GM21576 (cell line): ENCODE measurements at regions not wholly inside any gene's neighbourhood (a gene's known extent, or its start where the extent isn't known, plus 50 kb on each side); places are given as distances from the start of the nearest gene placed in this dataset.
"Not testable (repeated sequence)": the region's sequence is repeated elsewhere in the genome, so short reads cannot be mapped to it uniquely, and the experiment has no call there.

ENCODE experiments used
- ATAC-seq: cut with Tn5 transposase; IDR thresholded peaks from one replicate; pipeline ENCODE4 v1.9.1; 2021; ENCODE audit warnings: mild to moderate bottlenecking, moderate library complexity; ENCODE audit not compliant: unreplicated experiment

DNA sequence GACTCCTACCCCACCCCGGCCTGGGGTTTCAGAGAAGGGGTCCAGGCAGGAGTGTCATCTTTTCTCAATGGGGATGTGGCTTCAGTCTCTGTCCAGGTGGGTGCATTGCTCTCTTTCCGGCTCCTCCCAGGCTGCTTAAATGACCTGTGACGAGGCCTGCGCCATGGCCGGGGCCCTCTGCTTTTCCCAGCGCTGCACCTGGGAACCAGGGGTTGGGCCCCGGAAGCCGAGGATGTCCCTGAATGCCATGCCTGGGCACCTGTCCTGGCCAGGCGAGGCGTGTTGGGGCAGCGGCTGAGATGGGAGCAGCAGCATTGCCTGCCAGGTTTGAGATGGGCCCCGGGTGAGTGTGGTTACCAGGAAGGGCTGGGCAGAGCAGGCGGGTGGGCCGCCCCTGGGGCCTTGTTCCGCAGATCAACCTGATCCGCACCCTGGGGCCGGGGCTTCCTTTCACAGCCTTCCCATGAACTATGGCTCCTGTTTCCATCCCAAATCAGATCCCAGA, 147.4 kb downstream of the SEC14L1 start:
- ATAC-seq, result no peak

DNA sequence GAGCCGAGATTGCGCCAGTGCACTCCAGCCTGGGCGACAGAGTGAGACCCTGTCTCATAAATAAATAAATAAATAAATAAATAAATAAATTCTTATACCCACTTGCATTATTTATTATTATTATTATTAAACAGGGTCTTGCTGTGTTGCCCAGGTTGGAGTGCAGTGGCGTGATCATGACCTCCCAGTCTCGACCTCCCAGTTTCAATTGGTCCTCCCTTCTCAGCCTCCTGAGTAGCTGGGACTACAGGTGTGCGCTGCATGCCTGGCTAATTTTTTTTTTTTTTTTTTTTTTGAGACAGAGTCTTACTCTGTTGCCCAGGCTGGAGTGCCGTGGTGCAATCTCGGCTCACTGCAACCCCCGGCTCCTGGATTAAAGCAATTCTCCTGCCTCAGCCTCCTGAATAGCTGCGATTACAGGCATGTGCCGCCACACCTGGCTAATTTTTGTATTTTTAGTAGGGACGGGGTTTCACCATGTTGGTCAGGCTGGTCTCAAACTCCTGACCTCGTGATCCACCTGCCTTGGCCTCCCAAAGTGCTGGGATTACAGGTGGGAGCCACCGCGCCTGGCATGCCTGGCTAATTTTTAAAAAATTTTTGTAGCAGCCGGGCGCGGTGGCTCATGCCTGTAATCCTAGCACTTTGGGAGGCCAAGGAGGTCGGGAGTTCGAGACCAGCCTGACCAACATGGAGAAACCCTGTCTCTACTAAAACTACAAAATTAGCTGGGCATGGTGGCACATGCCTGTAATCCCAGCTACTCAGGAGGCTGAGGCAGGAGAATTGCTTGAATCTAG, 150.2 kb downstream of the SEC14L1 start:
- not testable (repeated sequence) for ATAC-seq

DNA sequence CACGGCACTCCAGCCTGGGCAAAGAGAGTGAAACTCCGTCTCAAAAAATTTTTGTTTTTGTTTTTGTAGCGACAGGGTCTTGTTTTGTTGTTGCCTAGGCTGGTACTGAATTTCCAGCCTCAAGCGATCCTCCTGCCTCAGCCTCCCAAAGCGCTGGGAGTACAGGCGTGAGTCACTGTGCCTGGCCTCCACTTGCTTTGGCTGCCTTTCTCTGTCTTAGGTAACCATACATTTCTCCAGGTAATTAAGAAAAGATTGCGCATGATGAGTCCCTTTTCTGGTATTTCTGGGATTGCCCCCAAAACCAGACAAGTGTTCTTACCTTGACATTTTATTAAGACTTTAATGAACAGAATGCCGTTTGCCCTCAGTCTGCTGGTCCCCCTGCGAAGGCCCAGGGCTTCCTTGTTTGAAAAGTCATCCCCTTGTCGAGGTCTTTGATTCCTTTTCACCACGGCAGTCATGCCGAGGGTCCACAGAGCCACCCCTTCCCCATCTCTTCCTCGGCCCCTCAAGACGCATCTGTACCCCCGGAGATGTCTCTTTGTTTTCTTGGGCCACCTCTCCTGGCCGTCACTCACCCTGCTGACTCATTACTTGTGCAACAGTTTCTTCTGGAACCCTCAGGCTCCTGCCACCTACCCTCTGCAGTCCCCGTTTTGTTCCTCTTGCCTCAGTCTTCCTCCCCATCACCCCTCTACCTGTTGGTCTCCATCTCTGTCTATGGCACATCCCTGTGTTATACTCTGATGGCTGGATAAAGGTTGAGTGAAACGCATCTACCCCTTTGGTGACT, 151.0 kb downstream of the SEC14L1 start:
- no peak for ATAC-seq

DNA sequence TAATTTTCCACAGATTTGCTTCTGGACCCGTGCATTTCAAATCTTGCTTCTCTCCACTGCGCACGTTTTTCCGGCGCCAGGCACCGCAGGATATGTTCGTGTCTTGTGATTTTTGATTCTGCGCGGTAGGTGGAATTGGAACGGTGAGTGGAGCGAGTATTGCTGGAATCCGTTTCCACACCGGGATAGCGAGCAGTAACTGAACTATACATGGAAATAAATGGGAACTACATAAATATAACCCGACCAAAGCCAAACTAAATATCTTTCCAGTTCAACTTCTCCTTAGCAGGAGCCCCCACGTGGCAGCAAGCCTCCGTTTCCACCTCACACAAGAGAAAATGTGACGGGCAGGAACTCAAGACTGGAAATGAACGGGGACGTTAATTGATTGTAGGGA, 154.0 kb downstream of the SEC14L1 start:
- no peak for ATAC-seq

DNA sequence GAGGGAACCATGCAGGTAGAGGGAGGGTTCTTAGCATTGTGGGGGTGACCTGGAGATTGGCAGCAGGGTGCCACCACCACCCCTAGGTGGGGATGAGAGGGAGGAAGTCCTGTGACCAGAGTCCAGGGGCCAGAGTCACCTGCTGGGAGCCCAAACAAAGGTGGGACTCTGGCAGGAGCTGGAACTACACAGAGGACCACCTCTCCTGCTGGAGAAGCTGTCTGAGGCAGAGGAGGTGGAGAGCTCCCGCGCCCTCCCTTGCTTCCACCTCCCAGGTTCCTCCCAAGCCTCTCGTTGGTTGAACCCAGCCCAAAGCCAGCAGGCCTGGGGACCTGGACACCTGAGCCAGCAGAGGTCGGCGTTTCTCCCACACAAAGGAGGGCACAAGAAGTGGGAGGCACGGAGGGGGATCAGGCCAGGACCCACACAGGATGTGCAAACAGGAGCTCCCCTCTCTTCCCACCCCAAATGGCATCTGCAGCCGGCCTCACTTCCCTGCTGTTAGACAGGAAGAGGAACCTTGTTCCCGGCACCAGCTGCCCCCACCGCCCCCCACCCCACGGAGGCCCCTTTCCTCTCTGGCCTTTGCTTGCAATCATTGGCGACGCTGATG, 154.6 kb downstream of the SEC14L1 start:
- ATAC-seq, result no peak

DNA sequence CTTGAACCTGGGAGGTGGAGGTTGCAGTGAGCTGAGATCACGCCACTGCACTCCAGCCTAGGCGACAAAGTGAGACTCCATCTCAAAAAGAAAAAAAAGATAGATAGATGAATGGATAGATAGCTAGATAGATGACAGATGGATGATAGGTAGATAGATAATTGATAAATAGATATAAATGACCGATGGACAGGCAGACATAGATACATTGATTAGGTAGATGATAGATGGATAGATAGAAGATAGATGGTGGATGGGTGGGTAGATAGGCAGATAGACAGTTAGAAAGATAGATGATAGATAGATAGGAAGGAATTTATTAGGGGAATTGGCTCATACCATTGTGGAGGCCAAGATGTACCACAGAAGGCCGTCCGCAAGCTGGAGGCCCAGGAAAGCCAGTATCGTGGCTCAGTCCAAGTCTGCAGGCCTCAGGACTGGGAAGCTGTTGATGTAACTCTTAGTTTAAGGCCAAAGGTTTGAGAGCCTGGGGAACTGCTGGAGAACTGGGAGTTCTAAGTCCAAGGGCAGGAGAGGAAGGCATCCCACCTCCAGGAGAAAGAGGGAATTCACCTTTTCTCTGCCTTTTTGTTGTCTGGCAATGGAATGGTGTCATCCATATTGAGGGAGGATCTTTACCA, 156.1 kb downstream of the SEC14L1 start:
- ATAC-seq, result no peak

DNA sequence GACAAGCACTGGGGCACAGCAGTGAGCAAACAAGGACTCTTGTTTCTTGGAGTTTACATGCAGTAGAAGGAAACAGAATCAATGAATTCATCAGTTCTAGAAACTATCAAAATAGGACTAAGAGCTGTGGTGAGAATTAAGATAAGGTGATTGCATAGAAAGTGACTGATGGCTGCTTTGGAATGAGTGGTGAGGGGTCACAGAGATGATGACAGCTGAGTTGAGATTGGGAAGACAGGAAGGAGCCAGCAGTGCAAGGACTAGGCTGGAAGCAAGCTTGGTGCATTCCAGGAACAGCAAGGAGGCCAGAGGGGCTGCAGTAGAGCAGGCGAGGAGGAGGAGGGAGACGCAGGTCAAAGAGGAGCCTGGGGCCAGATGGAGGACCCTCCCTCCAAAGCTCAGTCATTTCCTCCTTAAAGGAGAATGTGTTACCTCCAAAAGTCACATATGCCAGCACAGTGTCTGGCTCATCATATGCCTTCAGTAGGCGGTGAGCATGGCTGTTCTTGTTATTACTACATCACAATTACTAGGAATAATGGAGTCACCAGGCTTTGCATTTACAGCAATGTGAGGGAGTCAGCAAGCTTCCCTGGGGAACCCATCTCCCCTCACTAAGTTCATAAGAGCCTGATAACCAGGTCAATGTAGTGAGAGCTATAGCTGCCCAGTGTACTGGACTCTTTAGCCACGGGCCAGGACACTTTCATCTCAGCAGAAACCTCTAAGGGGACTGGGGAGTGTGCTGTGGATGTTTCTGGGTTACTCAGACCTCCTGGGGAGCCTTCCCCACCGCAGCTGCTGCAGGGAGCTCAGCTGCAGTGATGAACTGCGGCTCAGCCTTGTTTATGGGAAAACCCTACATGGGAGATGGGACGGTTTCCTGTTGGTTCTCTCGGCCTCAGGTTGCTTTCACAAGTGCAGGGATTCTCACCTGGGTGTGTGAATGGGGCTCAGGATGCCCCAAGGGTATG, 157.2 kb downstream of the SEC14L1 start:
- no peak for ATAC-seq

DNA sequence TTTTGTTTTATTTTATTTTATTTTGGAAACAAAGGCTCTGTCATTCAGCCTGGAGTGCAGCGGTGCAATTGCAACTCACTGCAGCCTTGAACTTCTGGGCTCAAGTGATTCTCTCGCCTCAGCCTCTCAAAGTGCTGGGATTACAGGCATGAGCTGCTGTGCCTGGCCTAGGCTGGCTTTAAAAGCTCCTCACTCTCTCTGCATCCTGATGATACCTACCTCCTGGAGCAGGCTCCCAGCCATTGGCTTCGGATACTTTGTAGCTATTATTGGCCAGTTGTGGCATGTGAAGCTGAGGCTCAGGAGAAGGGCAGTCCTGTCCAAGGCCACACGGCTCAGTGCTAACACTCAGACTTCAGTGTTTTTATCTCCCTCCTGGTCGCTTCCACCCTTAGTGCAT, 158.0 kb downstream of the SEC14L1 start:
- ATAC-seq, result no peak

DNA sequence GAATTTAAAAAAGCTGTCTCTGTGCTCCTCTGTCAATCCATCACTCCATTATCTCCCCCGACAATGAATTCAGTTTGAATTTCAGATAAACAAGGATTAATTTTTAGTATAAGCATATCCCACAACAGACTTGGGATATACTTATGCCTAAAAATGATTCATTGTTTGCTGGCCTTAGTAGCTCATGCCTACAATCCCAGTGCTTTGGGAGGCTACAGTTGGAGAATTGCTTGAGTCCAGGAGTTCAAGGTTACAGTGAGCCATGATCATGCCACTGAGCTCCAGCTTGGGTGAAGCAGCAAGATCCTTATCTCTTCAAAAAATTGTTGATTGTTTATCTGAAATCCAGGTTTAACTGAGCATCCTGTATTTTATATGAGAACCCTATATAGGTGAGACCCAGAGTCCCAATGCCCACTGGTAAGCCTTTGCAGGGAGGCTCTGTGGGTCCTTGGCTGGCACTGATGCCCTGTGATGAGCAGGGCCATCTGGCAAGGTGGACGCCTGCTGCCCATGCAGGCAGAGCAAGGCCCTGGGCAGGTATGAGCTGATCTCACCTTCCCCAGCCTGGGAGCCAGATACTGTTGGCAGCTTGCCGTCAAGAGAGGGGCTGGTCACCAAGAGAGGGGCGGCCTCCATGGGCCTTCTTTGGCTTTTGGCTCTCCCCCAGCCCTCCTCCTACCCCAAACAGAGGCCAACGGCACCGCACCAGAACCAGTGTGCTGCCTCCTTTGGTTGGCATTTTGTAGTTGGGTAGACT, 158.7 kb downstream of the SEC14L1 start:
- no peak for ATAC-seq

DNA sequence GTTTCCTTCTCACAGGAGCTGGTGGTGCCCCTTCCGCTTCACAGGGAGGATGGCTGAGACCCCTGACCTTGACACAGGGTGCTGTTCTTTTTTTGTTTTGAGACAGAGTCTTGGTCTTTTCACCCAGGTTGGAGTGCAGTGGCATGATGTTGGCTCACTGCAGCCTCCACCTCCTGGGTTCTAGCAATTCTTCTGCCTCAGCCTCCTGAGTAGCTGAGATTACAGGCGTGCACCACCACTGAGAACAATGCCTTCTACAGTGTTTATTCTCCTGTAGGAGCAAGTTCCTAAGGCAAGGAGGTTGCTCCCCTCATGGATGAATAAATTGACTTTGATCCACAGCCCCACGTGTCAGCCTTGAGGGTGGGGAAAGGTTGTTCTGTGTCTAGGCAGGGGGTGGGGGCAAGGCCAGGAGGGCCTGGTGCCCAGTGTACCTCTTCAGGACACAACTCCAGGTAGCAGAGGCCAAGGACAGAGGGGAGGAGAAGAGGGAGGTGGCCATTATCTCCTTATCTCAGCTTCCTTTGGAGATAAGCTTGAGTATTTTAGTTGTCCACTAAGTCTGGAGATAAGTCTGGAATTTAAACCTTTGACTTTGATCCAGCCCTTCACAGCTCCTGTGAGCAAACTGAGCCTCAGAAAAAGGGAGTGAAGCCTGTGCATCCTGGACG, 159.4 kb downstream of the SEC14L1 start:
- no peak for ATAC-seq

DNA sequence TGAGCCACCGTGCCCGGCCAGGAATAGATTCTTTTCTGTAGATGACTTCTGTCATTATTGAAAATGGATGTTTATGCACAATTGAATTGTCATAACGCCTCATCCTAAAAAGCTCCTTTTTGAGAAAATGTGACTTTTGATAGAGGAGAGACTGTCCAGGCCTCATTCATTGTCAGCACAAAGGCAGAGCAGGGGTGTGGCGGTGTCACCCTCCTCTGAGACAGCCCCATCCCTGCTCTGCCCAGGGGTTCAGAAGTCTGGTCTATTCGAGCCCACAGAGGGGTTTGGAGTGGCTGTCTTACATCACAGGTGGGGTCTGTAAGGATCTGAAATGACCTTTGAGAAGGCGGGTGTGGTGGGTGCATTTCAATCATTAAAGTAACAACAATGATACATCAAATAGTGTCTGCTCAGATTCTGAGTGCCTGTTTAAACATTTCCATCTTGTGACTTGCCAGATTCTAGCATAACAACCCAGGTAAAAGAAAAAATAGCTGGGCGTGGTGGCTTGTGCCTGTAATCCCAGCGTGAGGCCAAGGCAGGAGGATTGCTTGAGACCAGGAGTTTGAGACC, 161.0 kb downstream of the SEC14L1 start:
- no peak for ATAC-seq

DNA sequence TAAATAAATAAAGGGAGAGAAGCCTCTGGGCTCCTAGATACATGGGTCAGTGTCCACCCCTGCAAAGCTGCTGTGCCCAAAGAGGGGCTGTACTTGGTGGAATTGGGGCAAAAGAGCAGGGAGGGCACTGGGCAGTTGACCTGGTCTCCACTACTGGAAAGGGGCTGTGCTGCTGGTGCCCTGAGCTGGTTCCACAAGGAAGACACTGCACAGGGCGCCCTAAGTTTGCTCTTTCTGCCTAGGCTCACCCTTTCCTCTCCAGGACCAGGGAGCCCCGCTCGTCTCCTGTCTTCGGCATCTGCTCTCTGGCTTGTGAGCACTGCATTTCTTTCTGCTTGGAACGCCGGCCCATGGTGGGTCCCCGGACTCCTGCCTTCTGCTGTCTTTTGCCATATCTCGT, 161.9 kb downstream of the SEC14L1 start:
- ATAC-seq, result no peak

DNA sequence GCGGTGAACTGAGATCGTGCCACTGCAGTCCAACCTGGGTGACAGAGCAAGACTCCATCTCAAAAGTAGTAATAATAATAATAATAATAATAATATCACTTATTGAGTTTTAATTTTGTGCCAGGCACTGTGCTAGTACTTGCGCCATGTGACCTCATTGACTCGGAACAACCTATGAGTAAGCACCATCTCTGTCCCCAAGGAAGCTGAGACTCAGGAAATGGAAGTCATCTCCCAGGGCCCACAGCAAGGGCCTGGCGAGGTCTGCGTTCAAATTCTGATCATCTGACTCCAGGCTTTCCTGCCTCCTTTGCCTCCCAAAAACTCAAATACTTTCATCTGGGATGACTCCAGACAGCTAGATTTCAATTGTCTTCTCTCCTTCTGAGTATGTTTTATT, 162.9 kb downstream of the SEC14L1 start:
- no peak for ATAC-seq

DNA sequence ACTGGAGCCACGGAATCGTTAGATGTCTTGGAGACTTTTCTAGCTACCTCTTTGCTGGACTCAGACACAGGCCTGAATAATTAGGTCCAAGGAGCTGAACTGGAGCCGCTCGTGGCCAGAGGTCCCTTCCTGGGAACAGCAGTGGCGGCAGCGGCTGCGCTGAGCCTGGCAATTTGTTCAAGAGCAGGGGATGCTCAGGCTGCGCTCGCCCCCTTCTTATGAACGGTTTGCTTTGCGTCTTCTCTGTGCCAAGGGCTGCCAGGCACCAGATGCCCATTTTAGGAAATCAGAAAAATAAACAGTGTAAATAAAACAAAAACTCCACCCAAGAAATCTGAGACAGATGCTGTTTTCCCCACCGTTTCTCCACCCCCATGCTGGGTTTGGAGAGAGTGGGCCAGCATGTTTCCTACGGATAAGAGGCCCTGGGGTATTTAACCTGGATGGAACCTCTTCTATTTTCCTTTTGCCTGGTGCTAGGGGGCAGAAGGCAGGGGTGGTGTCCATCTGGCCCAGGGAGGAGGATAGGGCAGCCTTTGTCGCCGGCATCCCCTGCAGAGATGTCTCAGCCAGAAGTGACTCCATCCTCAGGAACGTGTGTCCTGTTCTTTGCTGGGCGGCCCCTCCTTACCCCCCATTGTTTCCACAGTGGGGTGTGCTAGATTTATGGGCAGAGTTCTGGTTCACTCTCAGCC, 163.4 kb downstream of the SEC14L1 start:
- no peak for ATAC-seq

DNA sequence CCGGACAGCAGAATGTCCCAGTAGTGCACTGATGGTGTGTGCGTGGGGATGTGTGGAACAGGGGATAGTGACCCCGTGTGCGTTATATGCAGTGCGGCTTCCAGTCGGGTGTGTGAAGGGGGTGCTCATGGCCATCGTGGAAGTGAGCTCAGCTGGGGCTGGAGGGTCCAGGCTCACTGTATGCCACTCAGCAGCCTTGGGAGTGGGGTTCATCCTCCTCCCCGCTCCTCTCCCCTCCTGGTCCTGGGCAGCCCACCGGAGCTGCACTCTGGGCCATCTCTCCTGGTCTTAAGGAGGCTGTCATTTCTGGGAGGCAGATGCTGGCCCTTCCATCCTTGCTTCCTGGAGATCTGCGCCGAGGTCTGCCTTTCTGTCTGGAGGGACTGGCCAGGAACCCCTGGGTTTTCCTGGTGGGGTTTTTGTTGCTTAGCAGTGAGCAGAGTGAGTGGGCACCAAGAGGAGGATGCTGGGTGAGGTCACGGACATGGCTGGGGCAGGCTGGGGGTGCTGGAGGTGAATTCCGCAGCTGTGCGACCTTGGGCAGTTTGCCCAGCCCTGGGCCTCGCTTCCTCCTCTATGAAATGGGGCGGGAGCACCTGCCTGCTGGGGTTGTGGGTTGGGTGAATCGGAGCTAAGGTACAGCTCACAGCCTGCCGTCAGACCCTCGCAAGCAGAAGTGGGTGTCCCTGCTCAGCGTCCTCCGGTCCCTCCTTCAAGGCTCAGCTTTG, 164.1 kb downstream of the SEC14L1 start:
- no peak for ATAC-seq

DNA sequence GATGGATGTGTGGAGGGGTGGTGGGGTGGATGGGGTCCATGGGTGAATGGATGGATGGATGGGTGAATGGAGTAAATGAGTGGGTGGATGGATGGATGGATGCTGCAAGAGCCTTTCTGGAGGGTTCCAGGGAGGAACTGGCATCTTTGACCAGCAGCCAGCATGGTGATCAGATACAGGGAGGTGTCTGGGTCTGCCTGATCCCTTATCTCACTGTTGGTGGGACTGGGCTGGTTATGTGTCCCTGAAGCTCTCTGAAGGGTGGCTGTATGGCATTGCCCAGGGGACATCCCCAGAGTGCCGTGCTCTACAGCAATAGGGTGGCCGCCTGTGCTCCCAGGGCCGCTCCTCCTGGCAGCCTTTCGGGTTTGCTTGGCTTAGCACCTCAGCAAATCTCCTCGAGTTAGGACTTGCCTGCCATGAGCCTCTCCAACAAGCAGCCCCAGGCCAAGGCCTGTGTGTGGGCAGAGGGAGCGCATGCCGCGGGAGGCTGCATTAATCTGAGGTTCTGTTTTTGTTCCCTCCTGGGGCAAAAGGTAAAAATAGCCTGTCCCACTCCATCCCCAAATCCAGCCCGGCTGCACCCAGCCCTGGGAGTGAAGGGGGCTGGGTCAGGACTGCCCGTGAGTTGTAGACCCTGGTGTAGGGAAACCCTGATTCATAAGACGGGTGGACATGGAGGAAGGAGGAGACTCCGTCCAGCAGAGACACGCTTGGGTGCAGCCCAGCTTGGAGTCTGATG, 165.4 kb downstream of the SEC14L1 start:
- ATAC-seq, result no peak
